K562 (cell line): ENCODE measurements at regions not wholly inside any gene's neighbourhood (a gene's known extent, or its start where the extent isn't known, plus 50 kb on each side); places are given as distances from the start of the nearest gene placed in this dataset.

ENCODE experiments used
- BACH1 ChIP-seq: fragments of 200-800 bp; sonication (Bioruptor generic); IDR thresholded peaks from 2 replicates; pipeline ENCODE4 v1.6.1; 2016; ENCODE audit warnings: missing genetic modification characterization, missing compliant biosample characterization
- BRD4 ChIP-seq: fragments of 200-600 bp; sonication (generic); IDR thresholded peaks from 2 replicates; pipeline ENCODE4 v1.6.1; 2017; ENCODE audit warnings: inconsistent platforms
- ELF1 ChIP-seq: fragments of 200-800 bp; sonication (Bioruptor generic); IDR thresholded peaks from 2 replicates; pipeline ENCODE4 v1.6.1; 2016; ENCODE audit warnings: missing genetic modification characterization, missing compliant biosample characterization
- FOXK1 ChIP-seq: sonication (generic); formaldehyde crosslinking; IDR thresholded peaks from 2 replicates; pipeline ENCODE4 v1.8.0; 2022; ENCODE audit warnings: missing genetic modification reagents, mild to moderate bottlenecking, borderline replicate concordance
- HDAC6 ChIP-seq: IDR thresholded peaks from 2 replicates; pipeline ENCODE4 v1.6.1; 2012; ENCODE audit warnings: low read depth, mild to moderate bottlenecking, control low read depth, inconsistent platforms, low read length, moderate library complexity
- NR4A1 ChIP-seq, 2 experiments: fragments of 250-450 bp in 1 of 2; fragments of 450-650 bp in 1 of 2; sonication (Bioruptor Pico) in 1 of 2; IDR thresholded peaks; 2 replicates each; pipeline versions ENCODE4 v1.4.0 to v1.6.1; 2016 to 2020; ENCODE audit warnings: mild to moderate bottlenecking in 2 of 2, missing compliant biosample characterization in 1 of 2, missing genetic modification characterization in 1 of 2, moderate library complexity in 1 of 2
- PHF20 ChIP-seq: fragments of 450-650 bp; IDR thresholded peaks from 2 replicates; pipeline ENCODE4 v1.6.1; 2018; ENCODE audit not compliant: partially characterized antibody
- SP2 ChIP-seq: IDR thresholded peaks from 2 replicates; pipeline ENCODE4 v1.6.1; 2011; ENCODE audit warnings: mild to moderate bottlenecking, low read depth, low read length, moderate library complexity; ENCODE audit not compliant: poor library complexity, severe bottlenecking; ENCODE audit errors: extremely low read depth
- SRF ChIP-seq, 2 experiments: fragments of 250-450, 450-650 bp in 1 of 2; sonication (Bioruptor Pico) in 1 of 2; sonication (generic) in 1 of 2; formaldehyde crosslinking; IDR thresholded peaks; 2 replicates each; pipeline versions ENCODE4 v1.5.0 to v1.5.1; 2020 to 2022; ENCODE audit warnings: mild to moderate bottlenecking in 1 of 2, missing genetic modification reagents in 1 of 2
- ZNF766 ChIP-seq: fragments of 200-800 bp; sonication (Bioruptor generic); conservative IDR thresholded peaks from 2 replicates; pipeline ENCODE4 v1.6.1; 2016; ENCODE audit warnings: missing genetic modification characterization, missing compliant biosample characterization
- TF ChIP-seq, protein P1 (sequence below), 3 experiments: IDR thresholded peaks in 2 of 3; conservative IDR thresholded peaks in 1 of 3; 2 replicates each; pipeline ENCODE4 v1.5.1; 2011 to 2012; ENCODE audit warnings: low read length in 3 of 3, mild to moderate bottlenecking in 3 of 3, control low read depth in 2 of 3, improper control_type of control experiment in 1 of 3, inconsistent platforms in 1 of 3, low read depth in 1 of 3, mixed read lengths in 1 of 3, moderate library complexity in 1 of 3; ENCODE audit not compliant: insufficient read depth in 2 of 3
- TF ChIP-seq, protein P2 (sequence below), 2 experiments: fragments of 450-650 bp in 1 of 2; sonication (generic) in 1 of 2; formaldehyde crosslinking in 1 of 2; IDR thresholded peaks in 1 of 2; conservative IDR thresholded peaks in 1 of 2; 2 replicates each; pipeline versions ENCODE4 v1.6.1 to v1.8.1; 2016 to 2023; ENCODE audit warnings: mild to moderate bottlenecking in 2 of 2, moderate library complexity in 2 of 2, inconsistent platforms in 1 of 2, missing genetic modification reagents in 1 of 2
- TF ChIP-seq, protein P3 (sequence below), 2 experiments: IDR thresholded peaks; 2 replicates each; pipeline ENCODE4 v1.6.1; 2012; ENCODE audit warnings: improper control_type of control experiment in 2 of 2, low read depth in 2 of 2, low read length in 2 of 2, borderline replicate concordance in 1 of 2

DNA sequence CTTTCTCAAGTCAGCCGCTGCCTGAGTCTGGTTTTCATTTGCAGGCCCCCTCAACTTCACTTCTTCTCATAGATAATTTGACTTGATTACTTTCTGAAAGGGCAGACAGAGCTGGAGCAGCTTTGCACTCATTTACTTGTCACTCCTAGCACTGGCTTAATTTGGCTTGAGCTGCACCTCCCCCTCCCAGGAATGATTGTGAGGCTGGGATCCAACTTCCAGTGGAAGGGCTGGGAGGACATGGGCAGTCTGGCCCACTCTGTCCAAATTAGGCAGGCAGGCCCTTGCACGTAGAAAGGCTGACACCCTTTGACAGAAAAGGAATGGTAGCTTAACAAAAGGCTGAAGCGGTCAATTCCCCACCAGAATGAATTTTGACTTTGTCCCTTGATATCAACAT, 453.9 kb downstream of the ETS1 start:
- TF ChIP-seq, protein P1, sequence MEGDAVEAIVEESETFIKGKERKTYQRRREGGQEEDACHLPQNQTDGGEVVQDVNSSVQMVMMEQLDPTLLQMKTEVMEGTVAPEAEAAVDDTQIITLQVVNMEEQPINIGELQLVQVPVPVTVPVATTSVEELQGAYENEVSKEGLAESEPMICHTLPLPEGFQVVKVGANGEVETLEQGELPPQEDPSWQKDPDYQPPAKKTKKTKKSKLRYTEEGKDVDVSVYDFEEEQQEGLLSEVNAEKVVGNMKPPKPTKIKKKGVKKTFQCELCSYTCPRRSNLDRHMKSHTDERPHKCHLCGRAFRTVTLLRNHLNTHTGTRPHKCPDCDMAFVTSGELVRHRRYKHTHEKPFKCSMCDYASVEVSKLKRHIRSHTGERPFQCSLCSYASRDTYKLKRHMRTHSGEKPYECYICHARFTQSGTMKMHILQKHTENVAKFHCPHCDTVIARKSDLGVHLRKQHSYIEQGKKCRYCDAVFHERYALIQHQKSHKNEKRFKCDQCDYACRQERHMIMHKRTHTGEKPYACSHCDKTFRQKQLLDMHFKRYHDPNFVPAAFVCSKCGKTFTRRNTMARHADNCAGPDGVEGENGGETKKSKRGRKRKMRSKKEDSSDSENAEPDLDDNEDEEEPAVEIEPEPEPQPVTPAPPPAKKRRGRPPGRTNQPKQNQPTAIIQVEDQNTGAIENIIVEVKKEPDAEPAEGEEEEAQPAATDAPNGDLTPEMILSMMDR (IDR thresholded peaks at IDR 0.05 in 2 of 3, conservative IDR thresholded peaks at IDR 0.05 in 1 of 3; ENCODE audit: insufficient read depth in 2 of 3, low read depth in 1 of 3, low read length in 3 of 3) = no peak
- TF ChIP-seq ELF1 (tag) (no peak), ZNF766 (CRISPR knock-in tag) (no peak), FOXK1 (CRISPR knock-in tag) (no peak), BRD4 (no peak), PHF20 (no peak), NR4A1 (CRISPR knock-in tag; IDR thresholded peaks at IDR 0.05) (no peak), NR4A1 (tag; IDR thresholded peaks at IDR 0.05) (no peak), SRF (CRISPR knock-in tag; IDR thresholded peaks at IDR 0.05) (no peak), BACH1 (tag) (no peak), HDAC6 (no peak), SP2 (no peak)
- TF ChIP-seq, protein P2, sequence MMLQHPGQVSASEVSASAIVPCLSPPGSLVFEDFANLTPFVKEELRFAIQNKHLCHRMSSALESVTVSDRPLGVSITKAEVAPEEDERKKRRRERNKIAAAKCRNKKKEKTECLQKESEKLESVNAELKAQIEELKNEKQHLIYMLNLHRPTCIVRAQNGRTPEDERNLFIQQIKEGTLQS (IDR thresholded peaks at IDR 0.05) = no peak
- TF ChIP-seq, protein P2 (CRISPR knock-in tag; conservative IDR thresholded peaks at IDR 0.05) = no peak
- TF ChIP-seq, protein P3, sequence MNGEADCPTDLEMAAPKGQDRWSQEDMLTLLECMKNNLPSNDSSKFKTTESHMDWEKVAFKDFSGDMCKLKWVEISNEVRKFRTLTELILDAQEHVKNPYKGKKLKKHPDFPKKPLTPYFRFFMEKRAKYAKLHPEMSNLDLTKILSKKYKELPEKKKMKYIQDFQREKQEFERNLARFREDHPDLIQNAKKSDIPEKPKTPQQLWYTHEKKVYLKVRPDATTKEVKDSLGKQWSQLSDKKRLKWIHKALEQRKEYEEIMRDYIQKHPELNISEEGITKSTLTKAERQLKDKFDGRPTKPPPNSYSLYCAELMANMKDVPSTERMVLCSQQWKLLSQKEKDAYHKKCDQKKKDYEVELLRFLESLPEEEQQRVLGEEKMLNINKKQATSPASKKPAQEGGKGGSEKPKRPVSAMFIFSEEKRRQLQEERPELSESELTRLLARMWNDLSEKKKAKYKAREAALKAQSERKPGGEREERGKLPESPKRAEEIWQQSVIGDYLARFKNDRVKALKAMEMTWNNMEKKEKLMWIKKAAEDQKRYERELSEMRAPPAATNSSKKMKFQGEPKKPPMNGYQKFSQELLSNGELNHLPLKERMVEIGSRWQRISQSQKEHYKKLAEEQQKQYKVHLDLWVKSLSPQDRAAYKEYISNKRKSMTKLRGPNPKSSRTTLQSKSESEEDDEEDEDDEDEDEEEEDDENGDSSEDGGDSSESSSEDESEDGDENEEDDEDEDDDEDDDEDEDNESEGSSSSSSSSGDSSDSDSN (IDR thresholded peaks at IDR 0.05; ENCODE audit: borderline replicate concordance in 1 of 2, low read depth in 2 of 2, low read length in 2 of 2) = no peak
